HL-60 (cell line): ENCODE measurements at regions not wholly inside any gene's neighbourhood (a gene's known extent, or its start where the extent isn't known, plus 50 kb on each side); places are given as distances from the start of the nearest gene placed in this dataset.
"Not testable (repeated sequence)": the region's sequence is repeated elsewhere in the genome, so short reads cannot be mapped to it uniquely, and the experiment has no call there.

ENCODE experiments used
- DNase-seq, 2 experiments: peaks; one replicate each; pipeline ENCODE4 v3.0.0-alpha.2; 2010 to 2020; ENCODE audit warnings: low read depth in 1 of 2, low spot score in 1 of 2
- H3K27ac ChIP-seq: fragments of 250-450 bp; sonication (Bioruptor Pico); replicated peaks from 2 replicates; pipeline ENCODE4 v1.5.1; 2020; ENCODE audit warnings: mild to moderate bottlenecking, moderate library complexity
- H3K27me3 ChIP-seq: fragments of 250-450 bp; sonication (Bioruptor Pico); 2 replicates; pipeline ENCODE4 v1.5.1; 2021; ENCODE audit warnings: mild to moderate bottlenecking, moderate library complexity; ENCODE audit not compliant: insufficient read depth, poor library complexity, severe bottlenecking
- H3K4me3 ChIP-seq: replicated peaks from 2 replicates; pipeline ENCODE4 v1.5.1; 2011; ENCODE audit warnings: mild to moderate bottlenecking, control low read depth, low read length; ENCODE audit not compliant: insufficient read depth
- GABPA ChIP-seq: IDR thresholded peaks from 2 replicates; pipeline ENCODE4 v1.6.1; 2012; ENCODE audit warnings: low read depth
- POLR2AphosphoS5 ChIP-seq: IDR thresholded peaks from 2 replicates; pipeline ENCODE4 v1.6.1; 2012; ENCODE audit warnings: low read depth
- SPI1 ChIP-seq: IDR thresholded peaks from 2 replicates; pipeline ENCODE4 v1.6.1; 2012; ENCODE audit warnings: low read depth, mild to moderate bottlenecking, borderline replicate concordance
- TF ChIP-seq, protein P1 (sequence below): IDR thresholded peaks from one replicate; pipeline ENCODE4 v1.5.1; 2011; ENCODE audit warnings: low read length, control low read depth, inconsistent platforms; ENCODE audit not compliant: insufficient read depth
- TF ChIP-seq, protein P2 (sequence below): IDR thresholded peaks from 2 replicates; pipeline ENCODE4 v1.6.1; 2012; ENCODE audit warnings: low read depth; ENCODE audit not compliant: insufficient replicate concordance

DNA sequence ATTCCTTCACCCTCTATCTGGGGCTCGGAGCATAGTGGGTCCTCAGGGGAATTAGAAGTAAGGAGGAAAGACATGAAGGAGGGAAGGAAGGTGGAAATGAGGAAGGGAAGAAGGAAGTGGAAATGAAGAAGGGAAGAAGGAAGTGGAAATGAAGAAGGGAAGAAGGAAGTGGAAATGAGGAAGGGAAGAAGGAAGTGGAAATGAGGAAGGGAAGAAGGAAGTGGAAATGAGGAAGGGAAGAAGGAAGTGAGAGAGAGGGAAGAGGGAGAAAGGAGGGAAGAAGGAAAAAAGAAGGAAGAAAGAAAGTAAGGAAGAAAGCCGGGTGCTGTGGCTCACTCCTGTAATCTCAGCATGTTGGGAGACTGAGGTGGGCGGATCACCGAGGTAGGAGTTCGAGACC is 125.6 kb upstream of the SALL4 start:
- H3K4me3 ChIP-seq, H3K27me3 ChIP-seq, DNase-seq, H3K27ac ChIP-seq: not testable (repeated sequence)
- TF ChIP-seq SPI1, result peak; percentile 66; the same call in 1 of the 2 replicates

DNA sequence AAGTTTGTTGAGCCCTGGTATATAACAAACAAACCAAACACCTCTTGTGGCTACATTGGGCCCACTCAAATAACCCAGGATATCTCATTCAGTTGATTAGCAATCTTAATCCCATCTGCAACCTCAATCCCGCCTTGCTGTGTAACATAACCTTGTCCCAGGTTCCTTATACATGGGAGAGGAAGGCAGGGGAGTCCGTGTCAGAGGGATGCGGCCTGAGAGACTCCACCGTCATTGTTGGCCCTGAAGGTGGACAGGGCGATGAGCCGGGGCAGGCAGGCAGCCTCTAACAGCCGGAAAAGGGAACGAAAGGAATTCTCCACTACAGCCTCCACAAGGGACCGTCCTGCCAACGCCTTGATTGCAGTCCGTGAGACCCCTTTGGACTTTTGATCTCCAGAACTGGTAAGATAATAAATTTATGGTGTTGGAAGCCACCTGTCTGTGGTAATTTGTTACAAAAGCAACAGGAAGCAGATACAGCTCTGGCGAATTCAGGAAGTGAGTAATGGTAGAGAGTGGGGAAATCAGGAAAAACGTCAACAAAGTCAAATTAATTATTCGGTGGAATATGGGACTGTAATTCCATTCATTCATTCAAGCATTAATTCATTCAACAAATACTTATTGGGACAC is 124.5 kb upstream of the SALL4 start:
- Histone ChIP-seq H3K4me3 (no peak overlapping the region), H3K27me3 (no peaks in the 10 kb centered on the region), H3K27ac (no peak overlapping the region)
- DNase-seq, result no peak
- TF ChIP-seq, protein P1, sequence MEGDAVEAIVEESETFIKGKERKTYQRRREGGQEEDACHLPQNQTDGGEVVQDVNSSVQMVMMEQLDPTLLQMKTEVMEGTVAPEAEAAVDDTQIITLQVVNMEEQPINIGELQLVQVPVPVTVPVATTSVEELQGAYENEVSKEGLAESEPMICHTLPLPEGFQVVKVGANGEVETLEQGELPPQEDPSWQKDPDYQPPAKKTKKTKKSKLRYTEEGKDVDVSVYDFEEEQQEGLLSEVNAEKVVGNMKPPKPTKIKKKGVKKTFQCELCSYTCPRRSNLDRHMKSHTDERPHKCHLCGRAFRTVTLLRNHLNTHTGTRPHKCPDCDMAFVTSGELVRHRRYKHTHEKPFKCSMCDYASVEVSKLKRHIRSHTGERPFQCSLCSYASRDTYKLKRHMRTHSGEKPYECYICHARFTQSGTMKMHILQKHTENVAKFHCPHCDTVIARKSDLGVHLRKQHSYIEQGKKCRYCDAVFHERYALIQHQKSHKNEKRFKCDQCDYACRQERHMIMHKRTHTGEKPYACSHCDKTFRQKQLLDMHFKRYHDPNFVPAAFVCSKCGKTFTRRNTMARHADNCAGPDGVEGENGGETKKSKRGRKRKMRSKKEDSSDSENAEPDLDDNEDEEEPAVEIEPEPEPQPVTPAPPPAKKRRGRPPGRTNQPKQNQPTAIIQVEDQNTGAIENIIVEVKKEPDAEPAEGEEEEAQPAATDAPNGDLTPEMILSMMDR, result no peak
- peak; percentile 54 for TF ChIP-seq SPI1

DNA sequence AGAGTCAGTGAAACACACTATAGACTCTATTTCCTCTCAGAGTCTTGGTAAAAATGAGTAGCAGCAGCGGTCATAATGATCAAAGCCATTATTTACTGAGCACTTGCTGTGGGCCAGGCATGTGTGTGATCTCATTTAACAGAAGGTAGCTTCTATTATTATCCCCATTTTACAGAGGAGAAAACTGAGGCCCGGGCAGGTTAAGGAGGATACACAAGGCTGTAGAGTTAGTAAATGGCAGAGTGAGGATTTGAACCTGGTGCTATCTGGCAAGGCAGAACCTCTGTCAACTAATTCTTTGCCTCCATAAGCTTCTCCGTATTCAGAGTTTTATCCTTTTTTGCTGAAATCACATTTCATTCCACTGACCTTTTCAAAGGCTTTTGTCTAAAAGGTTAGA is 122.2 kb upstream of the SALL4 start:
- TF ChIP-seq GABPA (no peak), SPI1 (no peak), POLR2AphosphoS5 (no peak)
- TF ChIP-seq, protein P1, result no peak
- TF ChIP-seq, protein P2, sequence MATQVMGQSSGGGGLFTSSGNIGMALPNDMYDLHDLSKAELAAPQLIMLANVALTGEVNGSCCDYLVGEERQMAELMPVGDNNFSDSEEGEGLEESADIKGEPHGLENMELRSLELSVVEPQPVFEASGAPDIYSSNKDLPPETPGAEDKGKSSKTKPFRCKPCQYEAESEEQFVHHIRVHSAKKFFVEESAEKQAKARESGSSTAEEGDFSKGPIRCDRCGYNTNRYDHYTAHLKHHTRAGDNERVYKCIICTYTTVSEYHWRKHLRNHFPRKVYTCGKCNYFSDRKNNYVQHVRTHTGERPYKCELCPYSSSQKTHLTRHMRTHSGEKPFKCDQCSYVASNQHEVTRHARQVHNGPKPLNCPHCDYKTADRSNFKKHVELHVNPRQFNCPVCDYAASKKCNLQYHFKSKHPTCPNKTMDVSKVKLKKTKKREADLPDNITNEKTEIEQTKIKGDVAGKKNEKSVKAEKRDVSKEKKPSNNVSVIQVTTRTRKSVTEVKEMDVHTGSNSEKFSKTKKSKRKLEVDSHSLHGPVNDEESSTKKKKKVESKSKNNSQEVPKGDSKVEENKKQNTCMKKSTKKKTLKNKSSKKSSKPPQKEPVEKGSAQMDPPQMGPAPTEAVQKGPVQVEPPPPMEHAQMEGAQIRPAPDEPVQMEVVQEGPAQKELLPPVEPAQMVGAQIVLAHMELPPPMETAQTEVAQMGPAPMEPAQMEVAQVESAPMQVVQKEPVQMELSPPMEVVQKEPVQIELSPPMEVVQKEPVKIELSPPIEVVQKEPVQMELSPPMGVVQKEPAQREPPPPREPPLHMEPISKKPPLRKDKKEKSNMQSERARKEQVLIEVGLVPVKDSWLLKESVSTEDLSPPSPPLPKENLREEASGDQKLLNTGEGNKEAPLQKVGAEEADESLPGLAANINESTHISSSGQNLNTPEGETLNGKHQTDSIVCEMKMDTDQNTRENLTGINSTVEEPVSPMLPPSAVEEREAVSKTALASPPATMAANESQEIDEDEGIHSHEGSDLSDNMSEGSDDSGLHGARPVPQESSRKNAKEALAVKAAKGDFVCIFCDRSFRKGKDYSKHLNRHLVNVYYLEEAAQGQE, result no peak
- no peak overlapping the region for H3K27ac ChIP-seq
- no peak for DNase-seq
- no peaks in the 10 kb centered on the region for H3K27me3 ChIP-seq
- no peak overlapping the region for H3K4me3 ChIP-seq

DNA sequence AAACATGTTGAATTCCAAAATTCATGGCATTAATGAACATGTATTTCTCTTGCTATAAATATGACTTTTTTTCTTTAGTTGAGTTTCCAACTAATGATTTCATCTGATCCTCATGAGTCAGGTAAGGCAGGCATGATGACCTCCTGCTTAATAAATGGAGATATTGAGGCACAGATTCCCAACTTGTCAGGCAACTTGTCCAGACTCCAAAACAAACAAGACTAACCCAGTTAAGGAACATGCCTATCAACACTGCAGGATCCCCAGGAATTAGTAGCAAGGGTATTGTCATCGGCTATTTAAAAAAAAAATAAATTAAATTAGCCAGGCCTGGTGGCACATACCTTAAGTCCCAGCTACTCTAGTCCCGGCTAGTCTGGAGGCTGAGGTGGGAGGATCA is 121.3 kb upstream of the SALL4 start:
- Histone ChIP-seq H3K4me3 (no peak overlapping the region), H3K27me3 (no peaks in the 10 kb centered on the region), H3K27ac (no peak overlapping the region)
- TF ChIP-seq, protein P2, result no peak
- TF ChIP-seq POLR2AphosphoS5 (no peak), SPI1 (no peak), GABPA (no peak)
- TF ChIP-seq, protein P1, result no peak
- no peak for DNase-seq

DNA sequence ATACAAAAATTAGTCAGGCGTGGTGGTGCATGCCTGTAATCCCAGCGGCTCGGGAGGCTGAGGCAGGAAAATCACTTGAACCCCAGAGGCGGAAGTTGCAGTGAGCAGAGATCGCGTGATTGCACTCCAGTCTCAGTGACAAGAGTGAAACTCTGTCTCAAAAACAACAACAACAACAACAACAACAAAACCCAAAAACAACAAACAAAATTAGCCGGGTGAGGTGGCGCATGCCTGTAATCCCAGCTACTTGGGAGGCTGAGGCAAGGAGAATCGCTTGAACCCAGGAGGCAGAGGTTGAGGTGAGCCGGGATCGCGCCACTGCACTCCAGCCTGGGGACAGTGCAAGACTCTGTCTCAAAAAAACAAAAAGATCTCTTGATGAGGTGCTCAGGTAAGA is 120.5 kb upstream of the SALL4 start:
- not testable (repeated sequence) for H3K4me3 ChIP-seq, DNase-seq, H3K27me3 ChIP-seq, H3K27ac ChIP-seq
